ENCODE measurements at regions not wholly inside any gene's neighbourhood (a gene's known extent, or its start where the extent isn't known, plus 50 kb on each side); places are given as distances from the start of the nearest gene placed in this dataset.

- Histone ChIP-seq H3K4me1 (ENCODE audit: insufficient read depth, poor library complexity, severe bottlenecking) (no peaks in the 10 kb centered on the region), H3K9me3 (ENCODE audit: severe bottlenecking) (no peaks in the 10 kb centered on the region), H3K36me3 (ENCODE audit: low read depth) (no peaks in the 10 kb centered on the region), H3K27me3 (ENCODE audit: insufficient read depth, poor library complexity, severe bottlenecking) (no peaks in the 10 kb centered on the region), H3K27ac (ENCODE audit: poor library complexity, severe bottlenecking) (no peak overlapping the region), H3K4me3 (ENCODE audit: severe bottlenecking) (no peak overlapping the region)
- DNase-seq (ENCODE audit: low spot score) = no peak
- TF ChIP-seq CTCF (IDR thresholded peaks at IDR 0.05; ENCODE audit: poor library complexity, severe bottlenecking) = no peak
- ATAC-seq (ENCODE audit: low read depth) = no peak
Measured at GRCh38 chr13:109955598-109955997, 169.2 kb upstream of the IRS2 start.

GRCh38 chr13:109954441-109954840 lies 168.1 kb upstream of the IRS2 start:
- TF ChIP-seq CTCF (IDR thresholded peaks at IDR 0.05; ENCODE audit: poor library complexity, severe bottlenecking) = no peak
- DNase-seq (ENCODE audit: low spot score) (no peak), ATAC-seq (ENCODE audit: low read depth) (no peak)
- Histone ChIP-seq H3K27me3 (ENCODE audit: insufficient read depth, poor library complexity, severe bottlenecking) (no peaks in the 10 kb centered on the region), H3K4me3 (ENCODE audit: severe bottlenecking) (no peak overlapping the region), H3K27ac (ENCODE audit: poor library complexity, severe bottlenecking) (no peak overlapping the region), H3K9me3 (ENCODE audit: severe bottlenecking) (no peaks in the 10 kb centered on the region), H3K36me3 (ENCODE audit: low read depth) (no peaks in the 10 kb centered on the region), H3K4me1 (ENCODE audit: insufficient read depth, poor library complexity, severe bottlenecking) (no peaks in the 10 kb centered on the region)

- Histone ChIP-seq H3K4me1 (ENCODE audit: insufficient read depth, poor library complexity, severe bottlenecking) (no peaks in the 10 kb centered on the region), H3K9me3 (ENCODE audit: severe bottlenecking) (no peaks in the 10 kb centered on the region), H3K27me3 (ENCODE audit: insufficient read depth, poor library complexity, severe bottlenecking) (no peaks in the 10 kb centered on the region), H3K36me3 (ENCODE audit: low read depth) (no peaks in the 10 kb centered on the region), H3K27ac (ENCODE audit: poor library complexity, severe bottlenecking) (no peak overlapping the region), H3K4me3 (ENCODE audit: severe bottlenecking) (no peak overlapping the region)
- ATAC-seq (ENCODE audit: low read depth) (no peak), DNase-seq (ENCODE audit: low spot score) (no peak)
- TF ChIP-seq CTCF (IDR thresholded peaks at IDR 0.05; ENCODE audit: poor library complexity, severe bottlenecking) = no peak
Measured at GRCh38 chr13:109951491-109951890, 165.1 kb upstream of the IRS2 start.

- Histone ChIP-seq H3K36me3 (ENCODE audit: low read depth) (no peaks in the 10 kb centered on the region), H3K27me3 (ENCODE audit: insufficient read depth, poor library complexity, severe bottlenecking) (no peaks in the 10 kb centered on the region), H3K4me1 (ENCODE audit: insufficient read depth, poor library complexity, severe bottlenecking) (peaks cover 8% of the 10 kb centered on the region), H3K9me3 (ENCODE audit: severe bottlenecking) (peaks cover 8% of the 10 kb centered on the region), H3K27ac (ENCODE audit: poor library complexity, severe bottlenecking) (no peak overlapping the region), H3K4me3 (ENCODE audit: severe bottlenecking) (no peak overlapping the region)
- TF ChIP-seq CTCF (IDR thresholded peaks at IDR 0.05; ENCODE audit: poor library complexity, severe bottlenecking) = no peak
- ATAC-seq (ENCODE audit: low read depth) = no peak
- no peak for DNase-seq (ENCODE audit: low spot score)
Measured at GRCh38 chr13:109949397-109949796, 163.0 kb upstream of the IRS2 start.

GRCh38 chr13:109947006-109947405 lies 160.6 kb upstream of the IRS2 start:
- no peak for ATAC-seq (ENCODE audit: low read depth)
- TF ChIP-seq CTCF (IDR thresholded peaks at IDR 0.05; ENCODE audit: poor library complexity, severe bottlenecking) = no peak
- H3K4me3 ChIP-seq (ENCODE audit: severe bottlenecking) = no peak overlapping the region
- H3K27me3 ChIP-seq (ENCODE audit: insufficient read depth, poor library complexity, severe bottlenecking) = no peaks in the 10 kb centered on the region
- no peak for DNase-seq (ENCODE audit: low spot score)
- peaks cover 8% of the 10 kb centered on the region for H3K4me1 ChIP-seq (ENCODE audit: insufficient read depth, poor library complexity, severe bottlenecking)
- no peaks in the 10 kb centered on the region for H3K36me3 ChIP-seq (ENCODE audit: low read depth)
- H3K9me3 ChIP-seq (ENCODE audit: severe bottlenecking) = peaks cover 8% of the 10 kb centered on the region
- H3K27ac ChIP-seq (ENCODE audit: poor library complexity, severe bottlenecking) = no peak overlapping the region

Data from RWPE2 (cell line).